Stimulated activated CD8-positive, alpha-beta memory T cell treated with anti-CD3 and anti-CD28 coated beads, Interleukin-7, amount 100 ng/mL, for 24 hours (primary cell): ENCODE measurements at regions not wholly inside any gene's neighbourhood (a gene's known extent, or its start where the extent isn't known, plus 50 kb on each side); places are given as distances from the start of the nearest gene placed in this dataset.

Experiments used
- DNase-seq: peaks from one replicate; pipeline ENCODE4 v3.0.0-alpha.2; 2020; ENCODE audit warnings: low read depth

GRCh38 chr2:145190031-145190703 is 670.2 kb upstream of the ZEB2 start:
- no peak for DNase-seq

- DNase-seq: no peak
Measured at GRCh38 chr2:145186303-145186702, 666.4 kb upstream of the ZEB2 start.

GRCh38 chr2:145185696-145186095 is 665.8 kb upstream of the ZEB2 start:
- DNase-seq: no peak

GRCh38 chr2:145184741-145185651 is 665.1 kb upstream of the ZEB2 start:
- DNase-seq: no peak

GRCh38 chr2:145169285-145169684 is 649.4 kb upstream of the ZEB2 start:
- DNase-seq: no peak

GRCh38 chr2:145168091-145168490 is 648.2 kb upstream of the ZEB2 start:
- DNase-seq: no peak

GRCh38 chr2:145166731-145167302 is 646.9 kb upstream of the ZEB2 start:
- no peak for DNase-seq

- DNase-seq: no peak
Measured at GRCh38 chr2:145161656-145162055, 641.7 kb upstream of the ZEB2 start.

GRCh38 chr2:145160855-145161254 is 640.9 kb upstream of the ZEB2 start:
- no peak for DNase-seq

- DNase-seq: no peak
Measured at GRCh38 chr2:145159676-145160075, 639.8 kb upstream of the ZEB2 start.

GRCh38 chr2:145157741-145158591 is 638.0 kb upstream of the ZEB2 start:
- no peak for DNase-seq

- DNase-seq: no peak
Measured at GRCh38 chr2:145157036-145157675, 637.2 kb upstream of the ZEB2 start.

GRCh38 chr2:145156199-145156598 is 636.3 kb upstream of the ZEB2 start:
- no peak for DNase-seq

- no peak for DNase-seq
Measured at GRCh38 chr2:145155196-145155595, 635.3 kb upstream of the ZEB2 start.

- no peak for DNase-seq
Measured at GRCh38 chr2:145154731-145155130, 634.8 kb upstream of the ZEB2 start.

- DNase-seq: no peak
Measured at GRCh38 chr2:145146691-145147090, 626.8 kb upstream of the ZEB2 start.

GRCh38 chr2:145144131-145144728 is 624.3 kb upstream of the ZEB2 start:
- no peak for DNase-seq

GRCh38 chr2:145141981-145142380 is 622.1 kb upstream of the ZEB2 start:
- no peak for DNase-seq

GRCh38 chr2:145140658-145141057 is 620.7 kb upstream of the ZEB2 start:
- DNase-seq: no peak

GRCh38 chr2:145138626-145139025 is 618.7 kb upstream of the ZEB2 start:
- DNase-seq: no peak

- no peak for DNase-seq
Measured at GRCh38 chr2:145137901-145138300, 618.0 kb upstream of the ZEB2 start.
